ENCODE measurements at regions not wholly inside any gene's neighbourhood (a gene's known extent, or its start where the extent isn't known, plus 50 kb on each side); places are given as distances from the start of the nearest gene placed in this dataset.

GRCh38 chr10:105993609-105994008 is 1170.9 kb downstream of the SORCS1 start:
- no peak overlapping the region for H3K4me3 ChIP-seq (ENCODE audit: low read depth, low read length)
- no peak for DNase-seq (ENCODE audit: low read depth)
- no peak for TF ChIP-seq CTCF (IDR thresholded peaks at IDR 0.05; ENCODE audit: control insufficient read depth, extremely low read depth, insufficient read depth)

- DNase-seq (ENCODE audit: low read depth) = no peak
- no peak for TF ChIP-seq CTCF (IDR thresholded peaks at IDR 0.05; ENCODE audit: control insufficient read depth, extremely low read depth, insufficient read depth)
- no peak overlapping the region for H3K4me3 ChIP-seq (ENCODE audit: low read depth, low read length)
These were observed 1171.6 kb downstream of the SORCS1 start for GRCh38 chr10:105992928-105993327.

- H3K4me3 ChIP-seq (ENCODE audit: low read depth, low read length) = no peak overlapping the region
- no peak for DNase-seq (ENCODE audit: low read depth)
- no peak for TF ChIP-seq CTCF (IDR thresholded peaks at IDR 0.05; ENCODE audit: control insufficient read depth, extremely low read depth, insufficient read depth)
These were observed 1174.0 kb downstream of the SORCS1 start for GRCh38 chr10:105990529-105990928.

DNA sequence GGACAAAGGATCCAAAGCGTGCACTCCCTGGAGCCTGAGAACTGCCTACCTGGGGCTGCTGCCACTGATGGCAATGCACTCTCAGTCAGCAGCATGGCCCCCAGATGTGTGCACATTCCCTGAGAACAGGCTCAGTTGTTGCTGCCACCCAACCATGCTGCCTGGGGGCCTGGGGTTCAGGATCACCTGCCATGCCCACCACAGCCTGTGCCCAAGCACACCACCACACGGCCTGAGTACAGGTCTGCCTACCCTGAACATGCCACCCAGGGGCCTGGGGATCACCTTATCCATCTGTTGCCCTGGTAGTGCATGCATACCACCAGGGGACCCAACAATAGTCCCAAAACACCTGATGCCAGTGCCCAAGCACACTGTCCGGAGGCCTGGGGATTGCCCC is 1174.5 kb downstream of the SORCS1 start:
- no peak for TF ChIP-seq CTCF (IDR thresholded peaks at IDR 0.05; ENCODE audit: control insufficient read depth, extremely low read depth, insufficient read depth)

GRCh38 chr10:105988848-105989247 is 1175.7 kb downstream of the SORCS1 start:
- no peak for DNase-seq (ENCODE audit: low read depth)
- no peak for TF ChIP-seq CTCF (IDR thresholded peaks at IDR 0.05; ENCODE audit: control insufficient read depth, extremely low read depth, insufficient read depth)
- H3K4me3 ChIP-seq (ENCODE audit: low read depth, low read length) = no peak overlapping the region

More for the DNA sequence above, 1174.5 kb downstream of the SORCS1 start:
- DNase-seq (ENCODE audit: low read depth) = no peak
- no peak overlapping the region for H3K4me3 ChIP-seq (ENCODE audit: low read depth, low read length)

DNA sequence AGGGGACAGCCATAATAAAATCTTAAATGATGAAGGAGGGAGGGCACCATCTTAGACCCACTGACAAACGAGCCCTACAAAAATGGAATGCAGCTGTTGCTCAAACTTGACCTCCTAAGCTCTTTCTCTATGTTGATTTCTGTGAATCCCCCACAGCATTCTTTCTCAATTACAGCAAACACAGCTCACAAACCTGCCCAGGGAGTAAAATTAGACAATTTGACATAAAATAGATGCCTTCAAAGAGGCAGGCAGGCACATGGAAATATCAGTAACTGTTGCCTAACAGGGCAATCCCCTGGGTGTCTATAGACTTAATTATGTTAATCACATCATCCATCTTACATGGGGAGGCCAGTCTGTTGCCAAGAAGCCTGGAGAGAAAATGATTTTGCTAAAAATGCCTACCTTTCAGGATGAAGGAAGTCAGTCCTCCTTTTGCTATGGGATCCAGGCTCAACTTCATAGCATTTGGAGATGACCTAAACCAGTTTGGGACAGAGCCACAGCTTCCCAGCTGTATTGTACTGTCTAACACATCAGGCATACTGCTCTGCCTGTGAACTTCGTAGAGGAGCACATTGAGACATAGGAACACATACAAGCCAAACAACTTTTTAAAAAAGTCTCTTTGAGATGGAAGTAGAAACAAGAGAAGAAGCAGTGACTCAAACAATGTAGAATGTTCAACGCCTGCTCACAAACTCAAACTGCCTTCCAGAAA is 1177.4 kb downstream of the SORCS1 start:
- DNase-seq (ENCODE audit: low read depth) = no peak

More for the DNA sequence above, 1177.4 kb downstream of the SORCS1 start:
- H3K4me3 ChIP-seq (ENCODE audit: low read depth, low read length) = no peak overlapping the region
- TF ChIP-seq CTCF (IDR thresholded peaks at IDR 0.05; ENCODE audit: control insufficient read depth, extremely low read depth, insufficient read depth) = no peak

Measured in LNCaP clone FGC (cell line).